ENCODE measurements at regions not wholly inside any gene's neighbourhood (a gene's known extent, or its start where the extent isn't known, plus 50 kb on each side); places are given as distances from the start of the nearest gene placed in this dataset.
"Not testable (repeated sequence)": the region's sequence is repeated elsewhere in the genome, so short reads cannot be mapped to it uniquely, and the experiment has no call there.

DNA sequence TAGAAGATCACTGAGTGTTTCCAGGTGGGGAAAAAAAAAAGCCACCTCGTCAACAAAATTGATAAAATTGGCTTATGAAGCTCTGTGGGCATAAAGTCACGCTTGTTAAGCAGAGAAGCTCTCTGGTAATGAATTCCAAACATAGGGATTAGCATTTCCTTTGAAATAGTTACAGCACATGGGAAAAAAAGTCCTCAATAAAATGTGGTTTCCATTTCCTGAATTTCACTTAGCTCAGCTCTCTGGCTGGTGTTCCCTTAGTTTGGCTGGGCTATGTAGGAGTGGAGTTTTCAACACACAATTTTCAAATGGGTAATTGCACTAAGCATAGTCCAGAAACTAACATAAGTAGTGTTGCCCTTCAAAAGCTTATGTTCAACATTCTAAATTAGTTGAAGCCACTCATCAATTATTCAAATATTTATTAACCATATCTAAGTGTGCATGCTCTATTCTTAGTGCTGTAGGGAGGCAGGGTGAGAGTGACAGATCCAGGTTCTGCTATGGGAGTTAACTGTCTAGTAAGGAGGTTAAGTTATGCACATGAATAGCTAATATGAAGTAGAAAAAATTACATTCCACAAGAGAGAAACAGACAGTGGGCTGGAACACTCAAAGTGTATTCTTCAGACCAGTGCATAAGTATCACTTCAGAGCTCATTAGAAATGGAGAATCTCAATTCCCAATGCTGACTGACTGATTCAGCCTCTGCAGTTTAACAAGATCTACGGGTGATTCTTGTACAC, 445.7 kb downstream of the SMARCA1 start:
- no peak for DNase-seq

DNA sequence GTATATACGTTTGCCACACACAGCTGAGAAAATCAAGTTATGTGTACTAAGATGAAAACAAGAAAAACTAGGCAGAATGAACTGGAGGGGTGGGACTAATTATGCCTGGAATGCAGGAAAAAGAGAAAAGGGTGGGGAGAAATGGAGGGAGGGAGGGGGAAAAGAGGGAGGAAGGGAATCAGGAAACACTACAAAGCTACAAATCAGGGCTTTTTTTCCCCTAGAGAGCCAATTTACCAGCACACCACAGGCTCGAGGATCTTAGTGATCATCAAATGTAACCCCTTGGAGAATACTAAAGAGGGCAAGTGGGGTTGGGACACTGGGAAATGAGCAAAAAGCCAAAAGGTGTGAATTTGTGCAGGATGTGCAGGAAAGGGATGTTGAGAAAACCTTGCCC, 451.9 kb downstream of the SMARCA1 start:
- no peak for DNase-seq

DNA sequence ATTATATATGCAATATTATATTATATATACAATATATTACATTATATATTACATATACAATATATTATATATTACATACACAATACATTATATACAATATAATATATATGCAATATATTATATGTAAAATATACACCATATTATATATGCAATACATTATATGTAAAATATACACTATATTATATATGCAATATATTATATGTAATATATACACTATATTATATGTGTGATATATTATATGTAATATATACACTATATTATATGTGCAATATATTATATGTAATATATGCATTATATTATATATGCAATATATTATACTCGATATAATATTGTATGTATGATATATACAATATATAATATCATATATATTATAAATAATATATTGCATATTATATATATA, 457.4 kb downstream of the SMARCA1 start:
- no peak for DNase-seq

DNA sequence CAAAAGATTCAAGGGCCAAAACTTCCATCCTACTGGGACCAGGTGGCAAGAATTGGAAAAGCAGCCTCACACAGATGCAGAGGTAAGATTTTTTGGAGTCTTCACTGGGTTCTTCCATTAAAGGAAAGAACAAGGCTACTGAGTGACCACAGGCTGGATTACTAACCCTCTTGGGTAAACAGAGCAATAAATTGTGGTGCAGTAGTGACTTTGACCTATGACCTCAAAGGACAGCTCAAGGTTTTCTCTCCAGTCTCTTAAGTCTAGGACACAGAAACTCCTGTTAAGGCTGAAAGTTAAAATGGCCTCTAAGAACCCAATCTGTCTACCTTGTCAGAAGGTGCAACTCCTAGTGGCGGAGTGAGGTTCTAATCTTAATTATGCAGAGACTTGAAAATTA, 464.9 kb downstream of the SMARCA1 start:
- no peak for DNase-seq

DNA sequence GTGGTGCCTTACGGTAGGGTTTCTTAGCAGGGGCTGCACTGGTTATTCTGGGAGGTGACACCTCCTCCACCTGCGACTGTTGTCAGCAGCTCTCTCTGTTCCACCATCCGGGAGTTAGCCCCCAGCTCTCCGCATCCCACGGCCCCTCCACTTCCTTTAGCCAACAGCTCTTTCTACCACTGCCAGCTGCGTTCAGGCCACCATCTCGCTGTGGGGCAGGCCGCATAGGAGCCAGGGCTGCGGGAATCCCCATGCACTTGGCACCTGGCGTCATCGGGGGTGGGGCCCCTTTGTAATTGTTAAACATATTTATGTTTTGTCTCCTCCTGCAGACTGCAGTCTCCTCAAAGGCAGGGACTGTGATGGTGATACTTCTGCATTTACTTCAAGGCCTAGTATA, 480.2 kb downstream of the SMARCA1 start:
- DNase-seq, result no peak

DNA sequence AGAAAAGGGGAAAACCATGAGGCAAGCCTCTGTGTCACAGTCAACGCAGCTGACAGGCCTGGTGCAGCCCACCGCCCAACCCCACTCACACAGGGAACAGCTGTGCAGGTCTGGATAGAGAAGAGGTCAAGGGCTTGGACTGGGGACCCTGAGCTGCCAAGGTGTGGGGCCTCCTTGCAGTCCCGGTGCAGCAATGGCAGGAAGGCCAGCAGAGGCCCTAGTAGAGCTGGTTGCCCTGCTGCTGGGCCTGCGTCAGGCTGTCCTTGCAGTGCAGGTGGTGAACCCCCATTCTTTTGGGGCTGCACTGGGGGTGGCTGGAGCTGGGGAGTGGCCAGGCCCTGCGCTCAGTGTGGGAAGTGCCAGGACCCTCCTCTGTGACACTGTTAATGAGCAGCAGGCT, 482.0 kb downstream of the SMARCA1 start:
- DNase-seq, result no peak

DNA sequence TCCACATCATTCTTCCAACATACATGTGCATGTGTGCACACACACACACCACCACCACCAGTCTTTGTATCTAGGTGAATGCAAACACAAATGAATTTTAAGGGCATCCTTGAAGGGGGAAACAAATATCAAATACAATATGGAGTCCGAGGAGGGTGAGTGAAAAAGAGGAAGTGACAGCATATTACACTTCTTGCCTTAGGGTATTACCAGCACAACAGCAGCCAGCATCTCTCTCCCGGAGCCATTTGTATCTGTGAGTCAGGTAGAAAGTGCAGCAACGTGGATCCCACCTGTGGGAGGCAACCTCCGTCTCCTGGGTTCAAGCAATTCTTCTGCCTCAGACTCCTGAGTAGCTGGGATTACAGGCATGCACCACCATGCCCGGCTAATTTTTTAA, 483.2 kb downstream of the SMARCA1 start:
- no peak for DNase-seq

DNA sequence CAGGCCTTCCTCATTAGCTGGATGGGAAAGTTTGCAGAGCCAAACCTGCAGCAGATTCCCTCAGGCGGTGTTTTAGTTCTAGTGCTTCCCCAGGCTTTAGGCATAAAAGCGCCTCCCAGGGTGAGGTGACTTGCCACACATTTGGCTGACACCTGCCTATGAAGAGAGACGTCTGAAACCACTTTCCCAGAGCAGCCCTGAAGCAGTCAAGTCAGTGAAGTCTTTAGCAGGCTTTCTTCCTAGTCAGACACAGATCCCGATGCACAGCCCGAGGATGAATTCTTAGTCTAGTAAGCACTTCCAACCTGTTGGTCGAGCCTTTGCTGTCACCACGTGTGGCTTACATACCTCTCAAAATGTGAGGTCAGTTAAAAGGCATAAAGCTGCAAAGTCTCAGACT, 484.1 kb downstream of the SMARCA1 start:
- no peak for DNase-seq

DNA sequence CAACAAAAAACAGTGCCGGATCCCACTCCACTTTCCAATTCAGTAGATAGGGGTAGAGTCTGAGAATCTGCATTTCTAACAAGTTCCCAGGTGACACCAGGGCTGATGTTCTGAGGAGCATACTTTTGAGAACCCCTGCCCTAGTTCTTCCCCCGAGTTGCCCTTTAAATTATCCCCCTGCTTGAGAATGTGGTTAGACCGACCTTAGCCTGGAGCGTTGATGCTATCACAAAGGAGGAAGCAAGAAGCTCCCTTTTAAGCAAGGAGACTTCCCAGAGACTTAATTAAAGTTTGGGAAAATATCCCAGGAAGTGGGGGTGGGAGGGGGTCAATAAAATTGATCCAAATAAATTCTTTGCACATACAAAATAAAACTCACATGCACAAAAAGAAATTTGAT, 485.9 kb downstream of the SMARCA1 start:
- DNase-seq, result no peak

DNA sequence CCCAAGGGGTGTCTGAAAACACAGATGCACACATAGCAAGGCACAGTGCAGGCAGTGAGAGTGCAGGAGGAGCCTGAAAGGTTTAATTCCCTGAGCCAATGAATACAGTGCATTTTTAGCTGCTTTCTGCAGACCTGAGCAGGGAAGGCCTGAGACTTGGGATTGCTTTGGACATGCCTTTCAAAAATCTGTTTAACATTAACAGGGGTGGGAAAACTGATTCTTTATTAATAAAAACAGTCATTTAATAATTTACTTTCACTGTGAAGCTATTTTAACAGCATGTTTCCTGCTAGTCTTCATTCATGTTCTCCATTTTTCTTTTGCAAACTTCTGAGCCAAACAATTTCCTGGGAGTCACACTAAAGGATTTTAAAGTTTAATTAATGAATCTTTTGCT, 488.1 kb downstream of the SMARCA1 start:
- DNase-seq, result no peak

DNA sequence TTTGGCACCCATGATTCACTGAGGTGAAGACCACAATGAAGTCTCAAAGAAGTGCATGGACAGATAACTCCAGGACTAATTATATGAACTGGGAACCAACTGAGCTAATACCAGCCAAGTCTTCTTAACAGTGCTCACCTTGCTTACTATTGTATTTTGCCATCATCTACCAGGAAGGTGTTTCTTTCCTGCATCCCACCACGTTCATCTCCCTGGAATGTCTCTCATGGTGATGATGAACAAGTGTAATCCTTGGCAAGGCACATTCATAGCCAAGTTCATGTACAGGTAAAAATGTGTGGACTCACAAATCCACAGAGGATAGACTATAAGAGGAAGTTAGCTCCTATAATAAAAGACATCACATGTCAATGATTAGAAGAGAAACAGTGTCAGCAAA, 489.1 kb downstream of the SMARCA1 start:
- no peak for DNase-seq

DNA sequence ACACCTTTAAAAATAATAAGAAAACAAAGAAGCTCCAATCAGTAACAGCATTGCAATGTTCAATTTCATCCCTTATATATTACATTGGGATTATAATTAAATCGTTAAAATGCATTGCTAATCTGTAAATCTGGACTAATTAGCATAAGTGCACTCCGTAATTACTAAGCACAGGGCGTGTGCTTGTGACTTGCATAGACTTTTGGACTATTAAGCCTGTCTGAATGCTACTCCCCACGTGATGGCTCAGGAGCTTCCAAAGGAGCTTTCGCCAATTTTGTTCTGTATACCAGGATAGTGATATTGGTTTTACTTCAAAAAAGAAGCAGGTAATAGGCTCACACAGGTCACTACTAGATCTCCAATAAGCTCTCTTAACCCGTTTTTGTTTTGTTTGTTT, 497.1 kb downstream of the SMARCA1 start:
- DNase-seq, result no peak

DNA sequence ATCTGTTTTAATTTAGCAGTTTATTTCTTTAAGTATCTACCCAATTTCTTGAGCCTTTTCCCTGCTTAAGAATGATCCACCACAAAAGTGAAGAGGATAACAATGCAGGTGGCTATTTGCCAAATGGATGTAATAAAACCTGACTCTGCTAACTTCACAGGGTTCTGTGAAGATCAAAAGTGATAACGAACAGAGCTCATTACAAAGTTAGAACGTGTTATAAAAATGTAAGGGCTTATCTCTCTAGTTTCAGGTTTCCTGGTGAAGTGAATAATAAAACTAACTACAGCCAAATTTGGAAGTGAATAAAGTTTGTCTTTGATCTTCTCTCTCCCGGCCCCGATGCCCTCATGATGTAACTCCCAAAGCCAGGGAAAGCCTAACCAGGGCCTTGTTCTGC, 497.9 kb downstream of the SMARCA1 start:
- no peak for DNase-seq

DNA sequence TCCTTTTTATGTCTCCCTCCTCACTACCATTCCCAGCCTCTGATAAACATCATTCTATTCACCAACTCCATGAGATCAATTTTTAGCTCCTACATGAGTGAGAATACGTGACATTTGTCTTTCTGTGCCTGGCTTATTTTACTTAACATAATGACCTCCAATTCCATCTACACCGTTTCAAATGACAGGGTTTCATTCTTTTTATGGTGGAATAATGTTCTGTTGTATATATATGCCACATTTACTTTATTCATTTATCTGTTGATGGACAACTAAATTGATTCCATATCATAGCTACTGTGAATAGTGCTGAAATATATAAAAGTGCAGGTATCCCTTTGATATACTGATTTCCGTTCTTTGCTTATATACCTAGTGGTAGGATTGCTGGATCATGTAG, 503.9 kb downstream of the SMARCA1 start:
- DNase-seq, result no peak

DNA sequence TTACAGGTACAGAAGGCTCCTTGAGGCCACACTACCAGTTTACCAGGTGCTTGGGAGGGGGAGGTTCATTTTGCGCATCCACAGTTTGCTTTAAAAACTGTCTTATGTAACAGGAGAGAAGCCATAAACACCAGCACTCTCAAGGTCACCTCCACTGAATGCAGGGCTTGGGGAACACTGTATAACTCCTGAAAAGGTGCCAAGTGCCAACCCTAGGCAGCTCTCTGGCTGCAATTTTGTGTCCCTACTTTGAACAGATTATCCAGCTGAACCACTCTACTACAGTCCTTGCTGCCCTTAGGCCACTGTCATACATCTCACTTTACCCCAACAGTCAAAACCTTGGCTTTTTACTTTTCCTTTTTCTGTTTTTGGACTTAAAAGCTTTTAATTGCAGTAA, 507.9 kb downstream of the SMARCA1 start:
- DNase-seq, result no peak

DNA sequence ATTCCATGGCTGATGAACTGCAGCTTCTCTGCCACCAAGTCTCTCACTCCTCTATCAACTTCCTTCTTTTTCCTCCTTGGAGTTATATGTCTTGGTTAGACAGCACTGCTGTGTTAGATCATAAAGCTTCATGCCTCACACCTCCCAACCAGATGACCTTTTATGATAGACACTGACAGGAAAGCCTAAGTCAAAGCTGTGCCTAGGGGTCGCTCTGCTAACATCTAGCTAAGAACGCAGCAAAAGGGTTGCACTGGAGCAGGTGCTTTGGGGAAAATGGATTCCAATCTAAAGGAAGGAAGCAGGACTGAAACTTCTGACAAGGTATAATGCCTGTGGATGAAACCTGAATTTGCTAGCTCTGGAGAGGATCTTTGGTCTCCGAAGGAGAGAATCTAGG, 509.7 kb downstream of the SMARCA1 start:
- no peak for DNase-seq

DNA sequence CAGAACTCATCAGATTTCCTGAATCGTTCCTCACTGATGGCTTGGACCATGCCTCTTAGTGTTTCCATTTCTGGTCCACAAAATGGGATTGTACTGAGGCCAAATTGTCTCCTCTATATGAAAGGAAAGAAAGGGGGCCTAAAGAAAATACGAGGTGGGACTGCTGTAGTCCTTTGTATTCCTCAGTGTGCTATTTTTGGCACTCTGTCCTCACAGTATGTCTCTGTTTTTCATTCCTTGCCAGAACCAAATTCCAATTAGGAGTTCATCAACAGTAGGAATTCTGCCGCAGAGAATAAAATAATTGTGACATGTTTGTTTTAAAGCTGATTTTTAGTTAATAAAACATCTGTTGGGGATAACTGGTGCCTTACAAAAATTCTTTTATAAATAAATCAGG, 515.7 kb downstream of the SMARCA1 start:
- DNase-seq, result no peak

DNA sequence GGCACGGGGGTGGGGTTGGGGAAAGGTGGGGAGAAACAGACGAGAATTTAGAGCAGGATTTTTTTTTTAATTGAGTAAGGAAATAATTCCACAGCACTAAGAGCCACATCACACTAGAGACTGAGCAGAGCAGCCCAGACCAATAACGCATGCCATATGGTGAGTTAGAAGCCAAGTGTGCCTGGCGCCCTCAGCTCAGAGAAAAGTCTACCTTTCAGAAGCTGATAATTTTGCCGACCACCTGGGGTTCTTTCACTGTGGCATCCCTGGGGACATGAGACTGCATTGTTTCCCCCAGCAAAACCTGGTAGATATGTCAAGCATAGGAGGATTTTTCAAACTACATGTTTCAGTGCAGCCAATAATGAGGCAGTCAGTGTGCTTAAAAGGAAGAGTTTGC, 516.8 kb downstream of the SMARCA1 start:
- DNase-seq, result no peak

DNA sequence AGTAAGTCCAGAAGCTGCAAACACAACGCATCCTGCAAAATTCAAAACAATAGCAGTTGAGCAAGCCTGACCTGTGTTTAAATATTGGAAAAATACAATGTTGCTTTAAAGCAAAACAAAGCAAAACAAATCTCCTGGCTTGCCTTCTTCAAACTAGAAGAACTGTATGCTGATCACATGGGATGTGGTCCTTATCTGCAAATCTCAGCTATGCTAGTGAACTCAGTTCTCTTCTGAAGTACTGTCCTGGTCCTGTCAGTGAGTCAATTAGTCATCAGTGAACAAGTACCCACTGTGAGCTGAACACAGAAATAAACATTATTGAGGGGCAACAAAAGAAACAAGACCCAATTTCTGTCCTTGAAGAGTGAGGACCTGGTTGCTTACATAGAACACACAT, 522.5 kb downstream of the SMARCA1 start:
- no peak for DNase-seq

DNA sequence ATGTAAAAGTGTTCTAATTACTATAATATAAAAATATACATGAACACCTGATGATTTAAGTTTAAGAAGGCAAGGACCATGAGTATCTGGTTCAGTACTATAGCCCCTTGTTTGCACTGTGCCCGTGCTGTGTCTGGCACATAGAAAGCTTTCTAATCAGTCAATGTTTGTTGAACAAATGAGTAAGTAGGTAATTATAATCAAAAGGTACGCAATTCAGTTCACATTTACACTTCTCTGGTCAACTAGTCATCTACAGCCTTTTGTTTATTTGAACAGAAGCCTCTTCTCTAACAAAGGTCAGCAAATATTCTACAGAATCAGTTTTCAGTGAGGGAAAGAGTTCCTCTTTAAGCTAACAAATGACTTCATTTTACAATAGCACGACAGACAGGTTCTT, 523.3 kb downstream of the SMARCA1 start:
- no peak for DNase-seq

DNA sequence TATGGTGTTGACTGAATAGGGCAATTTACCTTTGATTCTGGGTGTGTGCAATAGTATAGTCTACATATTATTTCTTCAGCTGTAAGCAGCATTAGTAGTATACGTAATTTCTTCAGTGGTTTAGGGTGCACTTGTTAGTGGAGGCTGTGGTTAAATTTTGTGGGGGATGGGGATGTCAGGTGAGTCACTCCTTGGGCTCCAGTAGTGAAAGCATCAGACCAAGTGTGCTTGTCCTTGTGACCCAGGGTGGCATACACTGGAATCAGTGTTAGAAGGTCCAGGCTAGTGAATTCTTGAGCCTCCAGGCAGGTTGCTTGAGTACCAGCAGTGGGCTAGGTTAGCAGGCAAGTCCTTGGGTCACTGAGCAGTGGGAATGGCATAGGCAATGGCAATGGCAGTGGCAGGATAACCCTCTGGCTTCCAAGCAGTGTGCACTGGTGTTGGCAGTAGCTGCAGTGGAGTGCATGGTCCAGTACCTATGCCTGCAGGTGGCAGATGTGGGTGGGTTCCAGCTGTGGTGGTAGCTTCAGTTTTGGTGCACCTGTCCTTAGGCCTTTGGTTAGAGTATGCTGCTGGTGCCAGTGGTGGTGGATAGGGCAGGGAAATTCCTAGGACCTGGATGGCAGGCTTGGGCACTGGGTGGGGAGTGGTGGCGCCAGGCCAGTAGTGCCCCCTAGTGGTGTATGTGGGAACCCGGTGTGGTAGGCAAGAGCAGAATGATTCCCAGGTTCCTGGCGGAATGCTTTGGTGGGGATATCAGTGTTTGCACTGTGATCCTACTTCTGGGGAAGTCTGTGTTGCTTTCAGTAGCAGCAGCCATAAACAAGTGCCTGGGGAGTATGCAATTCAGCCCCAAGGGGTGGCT, 531.0 kb downstream of the SMARCA1 start:
- DNase-seq, result no peak

DNA sequence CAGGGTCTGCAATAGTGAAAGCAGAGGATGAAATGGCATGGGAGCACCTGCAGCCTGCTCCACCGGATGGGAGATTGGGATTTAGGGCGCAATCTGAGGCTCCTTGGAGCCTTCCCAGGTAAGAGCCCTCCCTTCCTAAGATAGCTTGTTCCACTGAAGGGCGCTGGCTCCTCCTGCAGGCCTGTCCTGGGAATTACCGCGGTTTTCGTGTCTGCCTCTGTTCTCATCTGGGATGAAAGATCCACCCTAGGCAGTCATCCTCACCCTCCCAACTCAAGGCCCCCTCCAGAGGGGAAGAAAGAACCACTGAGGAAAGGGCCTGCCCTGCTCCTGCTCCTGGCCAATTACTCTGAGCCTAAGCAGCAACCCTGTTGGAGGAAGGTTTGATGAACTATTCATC, 547.5 kb downstream of the SMARCA1 start:
- no peak for DNase-seq

DNA sequence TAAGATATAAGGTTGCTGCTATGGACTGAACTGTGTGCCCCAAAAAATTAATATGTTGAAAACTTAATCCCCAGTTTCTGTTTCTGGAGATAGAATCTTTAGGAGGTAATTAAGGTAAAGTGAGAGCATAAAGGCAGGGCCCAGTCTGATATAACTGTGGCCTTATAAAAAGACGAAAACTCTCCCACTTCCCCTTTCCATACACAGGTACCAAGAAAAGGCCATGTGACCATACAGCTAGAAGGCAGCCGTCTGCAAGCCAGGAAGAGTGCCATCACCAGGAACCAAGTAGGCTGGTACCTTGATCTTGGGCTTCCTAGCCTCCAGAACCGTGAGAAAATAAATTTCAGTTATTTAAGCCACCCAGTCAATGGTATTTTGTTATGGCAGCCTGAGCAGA, 550.3 kb downstream of the SMARCA1 start:
- no peak for DNase-seq

DNA sequence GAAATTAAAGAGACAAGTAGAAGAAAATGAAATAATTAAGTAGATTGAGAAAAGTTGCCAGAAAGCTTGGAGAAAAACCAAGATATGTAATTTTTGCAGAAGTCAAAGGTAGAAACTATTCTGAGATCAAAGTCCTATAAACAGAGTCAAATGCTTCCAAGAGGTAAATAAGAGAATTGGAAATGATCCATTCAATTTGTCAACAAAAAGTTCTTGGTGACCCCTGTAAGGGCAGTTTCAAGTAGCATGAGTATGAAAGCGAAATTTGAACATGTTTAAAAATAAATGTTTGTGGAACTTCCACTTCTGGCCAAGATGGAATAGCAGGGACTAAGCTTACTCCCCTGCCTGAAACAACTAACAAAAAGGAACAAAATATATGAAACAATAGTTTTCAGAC, 562.0 kb downstream of the SMARCA1 start:
- DNase-seq, result no peak

DNA sequence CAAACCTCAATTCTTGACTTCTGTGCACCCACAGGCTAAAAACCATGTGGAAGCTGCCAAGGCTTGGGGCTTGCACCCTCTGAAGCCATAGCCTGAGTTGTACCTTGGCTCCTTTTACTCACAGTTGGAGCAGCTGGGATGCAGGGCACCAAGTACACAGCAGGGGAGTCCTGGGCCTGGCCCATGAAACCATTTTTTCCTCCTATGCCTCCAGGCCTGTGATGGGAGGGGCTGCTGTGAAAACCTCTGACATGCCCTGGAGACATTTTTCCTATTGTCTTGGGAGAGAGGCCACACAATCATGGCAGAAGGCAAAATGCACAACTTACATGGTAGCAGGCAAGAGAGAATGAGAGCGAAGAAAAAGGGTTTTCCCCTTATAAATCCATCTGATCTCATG, 568.6 kb downstream of the SMARCA1 start:
- not testable (repeated sequence) for DNase-seq

All from activated naive CD4-positive, alpha-beta T cell (primary cell).